Naive B cell (primary cell): ENCODE measurements at regions not wholly inside any gene's neighbourhood (a gene's known extent, or its start where the extent isn't known, plus 50 kb on each side); places are given as distances from the start of the nearest gene placed in this dataset.
"Not testable (repeated sequence)": the region's sequence is repeated elsewhere in the genome, so short reads cannot be mapped to it uniquely, and the experiment has no call there.

Experiments
- ATAC-seq, 2 donors: fragments of 150-1000 bp; cut with Tn5 transposase; 2 replicates each; pipeline ENCODE4 v1.10.0; 2021; ENCODE audit warnings: low read depth in 2 of 2, mild to moderate bottlenecking in 2 of 2, moderate library complexity in 2 of 2
- DNase-seq: peaks from one replicate; pipeline ENCODE4 v3.0.0; 2022
- H3K27ac Mint-ChIP-seq, 6 donors: one replicate each; pipeline ENCODE4 v1.8.0; 2020 to 2022; ENCODE audit warnings: mild to moderate bottlenecking in 6 of 6, mixed read lengths in 6 of 6, moderate library complexity in 5 of 6, inconsistent platforms in 2 of 6
- H3K27me3 Mint-ChIP-seq, 3 donors: one replicate each; pipeline ENCODE4 v1.8.0; 2021 to 2022; ENCODE audit warnings: mixed read lengths in 3 of 3, mild to moderate bottlenecking in 1 of 3
- H3K36me3 Mint-ChIP-seq, 2 donors: one replicate each; pipeline ENCODE4 v1.8.0; 2020 to 2022; ENCODE audit warnings: mixed read lengths in 2 of 2, inconsistent platforms in 1 of 2, mild to moderate bottlenecking in 1 of 2
- H3K4me1 Mint-ChIP-seq, 3 donors: one replicate each; pipeline ENCODE4 v1.8.0; 2020 to 2022; ENCODE audit warnings: mixed read lengths in 3 of 3, inconsistent platforms in 1 of 3, mild to moderate bottlenecking in 1 of 3, moderate library complexity in 1 of 3
- H3K4me3 Mint-ChIP-seq, 8 donors: one replicate each; pipeline ENCODE4 v1.8.0; 2020 to 2022; ENCODE audit warnings: mild to moderate bottlenecking in 8 of 8, mixed read lengths in 8 of 8, moderate library complexity in 8 of 8, inconsistent platforms in 2 of 8
- H3K9me3 Mint-ChIP-seq, 7 donors: one replicate each; pipeline ENCODE4 v1.8.0; 2020 to 2022; ENCODE audit warnings: mixed read lengths in 7 of 7, mild to moderate bottlenecking in 5 of 7, inconsistent platforms in 2 of 7, moderate library complexity in 1 of 7

DNA sequence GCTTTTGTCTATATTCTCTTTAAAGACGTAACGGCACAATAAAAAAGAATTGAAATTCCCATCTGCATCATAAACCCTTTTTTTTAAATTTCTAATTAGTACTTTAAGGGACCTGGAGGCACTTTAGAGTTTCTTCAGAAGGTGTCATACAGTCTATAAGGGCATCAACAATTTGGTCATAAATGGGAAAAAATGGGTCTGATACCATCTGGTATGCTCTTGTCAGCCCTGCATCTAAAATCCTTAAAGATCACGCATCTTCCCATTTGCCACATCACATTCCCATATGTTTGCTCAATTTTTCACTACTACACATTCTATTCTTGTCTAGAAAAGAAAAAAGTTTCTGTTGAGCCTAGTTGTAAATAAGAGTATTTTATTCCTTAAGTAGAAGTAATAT is 53.8 kb downstream of the COX7C start:
- no peak overlapping the region for H3K27ac Mint-ChIP-seq
- H3K36me3 Mint-ChIP-seq = no peaks in the 10 kb centered on the region
- no peaks in the 10 kb centered on the region for H3K9me3 Mint-ChIP-seq
- no peak for DNase-seq
- H3K4me1 Mint-ChIP-seq = no peaks in the 10 kb centered on the region
- H3K4me3 Mint-ChIP-seq = no peak overlapping the region
- H3K27me3 Mint-ChIP-seq = peaks cover 4 to 22% (median 16%) of the 10 kb centered on the region in 3 donors
- ATAC-seq = no peak

DNA sequence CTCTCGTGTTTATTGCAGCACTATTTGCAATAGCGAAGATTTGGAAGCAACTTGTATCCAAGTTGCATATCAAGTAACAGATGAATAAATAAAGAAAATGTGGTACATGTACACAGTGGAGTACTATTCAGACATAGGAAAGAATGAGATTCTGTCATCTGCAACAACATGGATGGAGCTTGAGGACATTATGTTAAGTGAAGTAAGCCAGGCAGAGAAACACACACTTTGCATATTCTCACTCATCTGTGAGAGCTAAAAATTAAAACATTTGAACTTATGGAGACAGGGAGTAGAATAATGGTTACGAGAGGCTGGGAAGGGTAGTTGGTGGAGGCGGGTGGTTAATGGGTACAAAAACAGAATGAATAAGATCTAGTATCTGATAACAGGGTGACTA is 56.3 kb downstream of the COX7C start:
- no peaks in the 10 kb centered on the region for H3K9me3 Mint-ChIP-seq
- DNase-seq (no peak), ATAC-seq (no peak)
- H3K4me3 Mint-ChIP-seq = no peak overlapping the region
- H3K27ac Mint-ChIP-seq = no peak overlapping the region
- no peaks in the 10 kb centered on the region for H3K36me3 Mint-ChIP-seq
- peaks cover 4 to 22% (median 16%) of the 10 kb centered on the region in 3 donors for H3K27me3 Mint-ChIP-seq
- H3K4me1 Mint-ChIP-seq = no peaks in the 10 kb centered on the region

GRCh38 chr5:86675311-86675710 is 57.6 kb downstream of the COX7C start:
- Mint-ChIP-seq H3K27ac (no peak overlapping the region), H3K4me3 (no peak overlapping the region), H3K27me3 (peaks cover 4 to 19% (median 11%) of the 10 kb centered on the region in 3 donors), H3K9me3 (no peaks in the 10 kb centered on the region), H3K4me1 (no peaks in the 10 kb centered on the region), H3K36me3 (no peaks in the 10 kb centered on the region)
- ATAC-seq = no peak
- no peak for DNase-seq

DNA sequence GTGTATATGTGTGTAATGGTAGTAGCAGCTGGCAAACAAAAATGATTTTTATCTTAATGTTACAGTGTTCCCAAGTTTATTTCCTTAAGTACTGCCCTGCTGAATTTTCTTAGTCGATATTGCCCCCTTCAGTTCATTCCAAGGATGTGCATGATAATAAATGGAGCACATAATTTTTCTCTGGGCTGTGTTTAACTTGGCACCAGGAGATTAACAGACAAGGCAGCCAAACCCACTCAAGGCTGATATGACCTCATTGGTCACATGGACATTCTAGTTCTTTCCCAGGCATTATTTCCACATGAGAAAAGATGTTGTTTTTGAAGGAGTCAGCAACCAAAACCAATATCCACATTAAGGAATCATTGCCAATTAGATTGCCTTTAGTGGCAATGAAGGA is 61.8 kb downstream of the COX7C start:
- ATAC-seq = no peak
- Mint-ChIP-seq H3K9me3 (no peaks in the 10 kb centered on the region), H3K4me3 (no peak overlapping the region), H3K36me3 (no peaks in the 10 kb centered on the region), H3K27ac (peak overlapping the region in 1 of 6 donors; percentile 25), H3K4me1 (no peaks in the 10 kb centered on the region), H3K27me3 (peaks cover 4 to 17% (median 9%) of the 10 kb centered on the region in 3 donors)
- no peak for DNase-seq

- Mint-ChIP-seq H3K9me3 (no peaks in the 10 kb centered on the region), H3K27ac (no peak overlapping the region), H3K36me3 (no peaks in the 10 kb centered on the region), H3K27me3 (peaks cover 4 to 17% (median 9%) of the 10 kb centered on the region in 3 donors), H3K4me3 (no peak overlapping the region), H3K4me1 (no peaks in the 10 kb centered on the region)
- no peak for ATAC-seq
- DNase-seq = no peak
Observed at GRCh38 chr5:86679949-86680348, 62.2 kb downstream of the COX7C start.

DNA sequence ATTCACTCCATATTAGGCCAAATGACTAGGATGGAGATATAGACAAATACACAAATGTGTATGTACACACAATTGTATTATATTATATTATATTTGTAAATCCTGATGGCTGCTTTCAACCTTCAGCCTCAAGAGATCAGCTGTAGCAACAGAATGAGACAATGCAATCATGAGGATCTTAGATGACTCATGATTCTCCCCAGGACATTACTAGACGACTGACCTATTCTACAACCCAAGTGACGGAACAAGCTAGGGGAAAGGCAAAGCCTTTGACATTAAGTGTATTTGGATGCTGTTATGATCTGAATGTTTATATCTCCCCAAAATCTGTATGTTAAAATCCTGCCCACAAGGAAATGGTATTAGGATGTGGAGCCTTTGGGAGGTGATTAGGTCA is 66.5 kb downstream of the COX7C start:
- H3K9me3 Mint-ChIP-seq = no peaks in the 10 kb centered on the region
- no peak overlapping the region for H3K27ac Mint-ChIP-seq
- no peaks in the 10 kb centered on the region for H3K36me3 Mint-ChIP-seq
- H3K27me3 Mint-ChIP-seq = peaks cover 4 to 17% (median 9%) of the 10 kb centered on the region in 3 donors
- H3K4me3 Mint-ChIP-seq = no peak overlapping the region
- DNase-seq (no peak), ATAC-seq (no peak)
- no peaks in the 10 kb centered on the region for H3K4me1 Mint-ChIP-seq

DNA sequence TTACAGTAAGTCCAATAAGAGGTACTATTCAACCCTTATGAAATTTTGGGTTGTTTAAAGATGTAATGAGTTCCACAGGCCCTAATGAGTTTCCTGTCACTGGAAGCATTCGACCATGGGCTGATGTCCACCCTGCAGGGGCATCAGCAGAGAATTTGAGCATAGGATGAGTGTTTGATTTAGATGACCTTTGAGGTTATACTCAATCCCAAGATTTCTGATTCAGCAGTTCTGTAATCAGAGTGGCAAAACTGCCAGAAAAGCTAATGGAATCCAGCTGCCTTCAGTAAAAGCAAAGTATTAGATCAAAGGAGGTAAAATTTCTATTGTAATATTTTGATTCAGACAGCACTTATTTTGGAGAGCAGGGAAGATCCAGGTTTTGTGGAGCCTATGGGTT is 68.3 kb downstream of the COX7C start:
- no peak for ATAC-seq

GRCh38 chr5:86688406-86688805 is 70.7 kb downstream of the COX7C start:
- DNase-seq (no peak), ATAC-seq (no peak)
- Mint-ChIP-seq H3K36me3 (no peaks in the 10 kb centered on the region), H3K27ac (no peak overlapping the region), H3K4me3 (no peak overlapping the region), H3K4me1 (no peaks in the 10 kb centered on the region), H3K27me3 (peaks cover 0 to 3% (median 0%) of the 10 kb centered on the region in 3 donors), H3K9me3 (no peaks in the 10 kb centered on the region)

More for the DNA sequence above, 68.3 kb downstream of the COX7C start:
- no peak overlapping the region for H3K27ac Mint-ChIP-seq
- no peak overlapping the region for H3K4me3 Mint-ChIP-seq
- peaks cover 4 to 17% (median 9%) of the 10 kb centered on the region in 3 donors for H3K27me3 Mint-ChIP-seq
- no peaks in the 10 kb centered on the region for H3K36me3 Mint-ChIP-seq
- H3K4me1 Mint-ChIP-seq = no peaks in the 10 kb centered on the region
- no peak for DNase-seq
- no peaks in the 10 kb centered on the region for H3K9me3 Mint-ChIP-seq

- Mint-ChIP-seq H3K36me3 (no peaks in the 10 kb centered on the region), H3K27me3 (peaks cover 0 to 3% (median 0%) of the 10 kb centered on the region in 3 donors), H3K4me3 (no peak overlapping the region), H3K27ac (no peak overlapping the region), H3K4me1 (no peaks in the 10 kb centered on the region), H3K9me3 (no peaks in the 10 kb centered on the region)
- DNase-seq (no peak), ATAC-seq (no peak)
Observed at GRCh38 chr5:86689103-86689729, 71.5 kb downstream of the COX7C start.

GRCh38 chr5:86709157-86709881 is 91.6 kb downstream of the COX7C start:
- DNase-seq (no peak), ATAC-seq (no peak)
- Mint-ChIP-seq H3K27me3 (peaks cover 8 to 11% (median 9%) of the 10 kb centered on the region in 3 donors), H3K9me3 (no peaks in the 10 kb centered on the region), H3K4me3 (no peak overlapping the region), H3K27ac (no peak overlapping the region), H3K4me1 (no peaks in the 10 kb centered on the region), H3K36me3 (no peaks in the 10 kb centered on the region)

- Mint-ChIP-seq H3K27me3 (peaks cover 0 to 4% (median 0%) of the 10 kb centered on the region in 3 donors), H3K9me3 (peaks cover 0 to 2% (median 0%) of the 10 kb centered on the region in 7 donors), H3K4me3 (no peak overlapping the region), H3K36me3 (no peaks in the 10 kb centered on the region), H3K27ac (no peak overlapping the region), H3K4me1 (no peaks in the 10 kb centered on the region)
- ATAC-seq (no peak), DNase-seq (no peak)
Observed at GRCh38 chr5:86716121-86716520, 98.4 kb downstream of the COX7C start.

- not testable (repeated sequence) for H3K27ac Mint-ChIP-seq, H3K27me3 Mint-ChIP-seq, H3K36me3 Mint-ChIP-seq, DNase-seq, H3K4me1 Mint-ChIP-seq, H3K4me3 Mint-ChIP-seq, ATAC-seq
- peaks cover 3 to 17% (median 9%) of the 10 kb centered on the region in 7 donors for H3K9me3 Mint-ChIP-seq
Observed at GRCh38 chr5:86731319-86732117, 113.8 kb downstream of the COX7C start.

- H3K9me3 Mint-ChIP-seq = peaks cover 14 to 32% (median 20%) of the 10 kb centered on the region in 7 donors
- H3K27ac Mint-ChIP-seq = no peak overlapping the region
- ATAC-seq (no peak), DNase-seq (no peak)
- H3K4me3 Mint-ChIP-seq = no peak overlapping the region
- no peaks in the 10 kb centered on the region for H3K27me3 Mint-ChIP-seq
- H3K4me1 Mint-ChIP-seq = no peaks in the 10 kb centered on the region
- no peaks in the 10 kb centered on the region for H3K36me3 Mint-ChIP-seq
Observed at GRCh38 chr5:86735370-86735769, 117.6 kb downstream of the COX7C start.

- H3K4me3 Mint-ChIP-seq = no peak overlapping the region
- H3K27ac Mint-ChIP-seq = no peak overlapping the region
- no peaks in the 10 kb centered on the region for H3K36me3 Mint-ChIP-seq
- H3K9me3 Mint-ChIP-seq = peaks cover 10 to 27% (median 20%) of the 10 kb centered on the region in 7 donors
- no peaks in the 10 kb centered on the region for H3K27me3 Mint-ChIP-seq
- H3K4me1 Mint-ChIP-seq = no peaks in the 10 kb centered on the region
- DNase-seq (no peak), ATAC-seq (no peak)
Observed at GRCh38 chr5:86737579-86737978, 119.8 kb downstream of the COX7C start.
